MG63 (cell line): ENCODE measurements at regions not wholly inside any gene's neighbourhood (a gene's known extent, or its start where the extent isn't known, plus 50 kb on each side); places are given as distances from the start of the nearest gene placed in this dataset.

ENCODE experiments used
- DNase-seq: peaks from one replicate; pipeline ENCODE4 v3.0.0-alpha.2; 2020
- H3K27me3 ChIP-seq: fragments of 250-450 bp; sonication (Bioruptor Pico); 2 replicates; pipeline ENCODE4 v1.5.1; 2020; ENCODE audit warnings: mild to moderate bottlenecking, moderate library complexity
- H3K36me3 ChIP-seq: fragments of 250-450 bp; sonication (Bioruptor Pico); 2 replicates; pipeline ENCODE4 v1.5.1; 2020; ENCODE audit warnings: mild to moderate bottlenecking, moderate library complexity
- H3K4me3 ChIP-seq: fragments of 250-450 bp; sonication (Bioruptor Pico); 2 replicates; pipeline ENCODE4 v1.5.1; 2020; ENCODE audit warnings: mild to moderate bottlenecking, moderate library complexity
- H3K9me3 ChIP-seq: fragments of 250-450 bp; sonication (Bioruptor Pico); 2 replicates; pipeline ENCODE4 v1.5.1; 2020; ENCODE audit warnings: mild to moderate bottlenecking, moderate library complexity

DNA sequence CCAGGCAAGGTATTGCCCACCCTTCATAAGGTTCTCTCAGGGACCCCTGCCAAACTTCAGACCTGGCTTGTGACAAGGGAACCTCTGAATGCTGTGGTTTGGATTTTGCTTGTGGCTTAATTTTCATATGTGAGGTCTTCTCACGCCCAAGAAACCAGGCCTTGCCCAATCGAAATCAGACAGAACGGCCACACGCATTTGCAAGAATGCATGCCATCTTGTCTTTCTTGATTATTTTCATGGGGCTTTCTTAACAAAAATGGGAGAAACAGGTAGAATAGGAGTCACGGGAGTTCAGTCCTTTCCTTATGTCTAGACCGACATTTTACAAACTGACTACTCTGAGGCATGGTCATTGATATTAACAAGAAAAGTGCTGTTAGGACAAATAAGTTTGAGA, 170.2 kb upstream of the PAPPA start:
- no peaks in the 10 kb centered on the region for H3K27me3 ChIP-seq
- H3K9me3 ChIP-seq: no peaks in the 10 kb centered on the region
- no peaks in the 10 kb centered on the region for H3K36me3 ChIP-seq
- no peak overlapping the region for H3K4me3 ChIP-seq
- no peak for DNase-seq

DNA sequence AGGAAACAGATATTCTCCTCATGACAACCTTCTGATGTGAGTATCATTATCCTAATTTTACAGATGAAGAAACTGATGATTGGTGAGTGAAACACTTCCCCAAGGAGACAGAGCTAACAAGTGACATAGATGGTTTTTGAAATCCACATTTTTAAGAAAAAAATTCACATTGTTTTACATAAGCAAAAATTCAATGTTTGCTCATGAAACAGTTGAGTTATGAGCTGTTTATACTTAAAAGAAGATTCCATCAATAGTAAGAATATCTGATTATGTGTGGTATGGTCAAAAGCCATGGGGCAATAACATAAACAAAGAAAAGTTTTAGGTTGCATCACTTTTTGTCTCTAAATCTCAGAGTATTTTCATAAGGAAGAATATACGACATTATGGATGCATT, 167.9 kb upstream of the PAPPA start:
- Histone ChIP-seq H3K4me3 (no peak overlapping the region), H3K9me3 (no peaks in the 10 kb centered on the region)

DNA sequence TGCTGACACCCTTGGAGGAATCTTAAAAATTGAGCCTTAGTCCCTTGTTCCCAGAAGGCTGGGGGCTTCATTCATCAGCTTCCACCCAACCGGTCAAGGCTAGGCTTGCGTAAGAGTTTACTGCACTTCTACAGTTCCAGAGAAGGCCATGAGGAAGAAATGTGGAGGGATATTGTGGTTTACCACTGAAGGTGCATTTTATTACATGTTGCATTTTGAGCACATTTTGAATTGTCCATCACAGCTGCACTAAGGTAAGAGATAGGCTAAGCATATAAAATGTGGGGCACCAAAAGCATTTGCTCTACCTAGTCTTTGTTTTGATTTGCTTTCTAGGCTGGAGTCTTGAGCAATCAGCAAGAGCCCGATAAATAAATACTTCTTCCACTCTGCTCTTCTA, 167.1 kb upstream of the PAPPA start:
- Histone ChIP-seq H3K9me3 (no peaks in the 10 kb centered on the region), H3K4me3 (no peak overlapping the region), H3K27me3 (no peaks in the 10 kb centered on the region), H3K36me3 (no peaks in the 10 kb centered on the region)
- DNase-seq: no peak

More for the DNA sequence above, 167.9 kb upstream of the PAPPA start:
- H3K36me3 ChIP-seq: no peaks in the 10 kb centered on the region
- DNase-seq: no peak
- no peaks in the 10 kb centered on the region for H3K27me3 ChIP-seq

DNA sequence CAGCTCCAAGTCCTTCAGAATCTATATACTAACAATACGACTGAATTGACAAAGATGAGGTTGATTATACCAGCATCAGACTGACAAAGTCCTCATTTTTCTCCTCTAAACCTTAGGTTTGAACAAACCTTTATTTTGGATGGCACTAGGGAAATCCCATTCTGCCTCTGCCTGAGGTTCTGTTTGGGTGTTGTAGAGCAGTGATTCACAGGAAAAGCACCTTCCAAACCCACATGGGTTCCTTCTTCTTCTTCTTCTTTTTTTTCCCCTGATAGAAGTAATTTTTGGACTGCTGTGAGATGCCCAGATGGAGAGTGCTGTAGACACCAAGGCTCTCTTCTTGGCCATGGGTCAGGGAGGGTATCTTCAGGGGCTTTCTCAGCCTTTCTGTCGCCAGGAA, 164.9 kb upstream of the PAPPA start:
- no peaks in the 10 kb centered on the region for H3K36me3 ChIP-seq
- no peak for DNase-seq
- no peaks in the 10 kb centered on the region for H3K9me3 ChIP-seq

DNA sequence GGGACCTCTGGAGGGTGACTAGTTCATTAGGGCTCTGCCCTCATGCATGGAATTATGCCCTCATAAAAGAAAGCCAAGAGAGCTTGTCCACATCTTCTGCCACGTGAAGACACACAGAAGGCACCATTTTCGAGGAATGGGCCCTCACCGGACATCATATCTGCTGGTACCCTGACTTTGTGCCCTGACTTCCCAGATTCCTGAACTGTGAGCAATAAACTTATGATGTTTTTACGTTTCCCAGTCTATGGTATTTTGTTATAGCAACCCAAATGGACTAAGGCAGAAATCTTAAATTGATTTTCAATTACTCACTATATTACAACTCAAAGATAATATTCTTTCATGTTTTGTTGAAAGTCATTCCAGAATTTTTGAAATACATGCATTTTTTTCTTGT, 163.8 kb upstream of the PAPPA start:
- no peaks in the 10 kb centered on the region for H3K36me3 ChIP-seq
- H3K4me3 ChIP-seq: no peak overlapping the region
- DNase-seq: no peak
- no peaks in the 10 kb centered on the region for H3K9me3 ChIP-seq
- H3K27me3 ChIP-seq: no peaks in the 10 kb centered on the region

More for the DNA sequence above, 164.9 kb upstream of the PAPPA start:
- Histone ChIP-seq H3K4me3 (no peak overlapping the region), H3K27me3 (no peaks in the 10 kb centered on the region)

DNA sequence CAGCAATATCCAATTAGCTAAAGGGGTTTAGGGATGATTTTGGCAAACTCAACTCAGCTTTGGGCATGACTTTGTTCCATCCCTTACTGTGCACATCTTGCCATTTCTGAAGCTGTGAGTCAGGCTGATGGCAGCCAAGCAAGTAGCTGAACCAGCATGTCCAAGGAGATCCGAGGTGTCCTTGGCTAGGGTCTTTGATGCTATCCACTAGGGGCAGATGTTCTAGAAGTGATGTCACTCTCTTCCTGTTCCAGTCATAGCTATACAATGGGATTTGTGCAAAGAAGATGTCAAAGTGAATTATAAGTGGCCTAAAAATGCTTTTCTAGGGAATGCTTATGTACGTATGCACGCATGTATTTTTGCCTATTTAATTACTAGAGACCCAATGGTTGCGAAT, 160.8 kb upstream of the PAPPA start:
- Histone ChIP-seq H3K4me3 (no peak overlapping the region), H3K36me3 (no peaks in the 10 kb centered on the region), H3K27me3 (no peaks in the 10 kb centered on the region), H3K9me3 (no peaks in the 10 kb centered on the region)
- DNase-seq: peak; percentile 86

DNA sequence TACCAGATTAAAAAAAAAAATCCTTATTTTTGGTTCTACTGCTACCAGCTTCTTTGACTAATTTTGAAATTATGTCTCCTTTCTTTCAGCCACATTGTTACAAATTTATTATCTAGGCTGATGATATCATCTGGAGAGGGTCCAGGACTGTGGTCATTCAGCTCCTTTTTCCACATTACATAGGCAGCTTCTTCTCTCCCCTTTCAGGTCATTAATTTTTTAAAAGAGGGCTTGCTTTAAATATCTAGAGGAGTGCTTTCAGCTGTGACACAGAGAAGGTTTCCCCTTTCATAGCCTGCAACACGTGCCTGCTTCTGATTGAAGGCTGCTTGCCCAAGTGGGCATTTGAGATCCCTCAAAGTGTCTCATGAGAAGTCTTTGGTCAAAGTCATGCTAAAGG, 155.7 kb upstream of the PAPPA start:
- H3K4me3 ChIP-seq: no peak overlapping the region
- no peaks in the 10 kb centered on the region for H3K36me3 ChIP-seq
- no peaks in the 10 kb centered on the region for H3K27me3 ChIP-seq
- DNase-seq: peak; percentile 44
- H3K9me3 ChIP-seq: no peaks in the 10 kb centered on the region

DNA sequence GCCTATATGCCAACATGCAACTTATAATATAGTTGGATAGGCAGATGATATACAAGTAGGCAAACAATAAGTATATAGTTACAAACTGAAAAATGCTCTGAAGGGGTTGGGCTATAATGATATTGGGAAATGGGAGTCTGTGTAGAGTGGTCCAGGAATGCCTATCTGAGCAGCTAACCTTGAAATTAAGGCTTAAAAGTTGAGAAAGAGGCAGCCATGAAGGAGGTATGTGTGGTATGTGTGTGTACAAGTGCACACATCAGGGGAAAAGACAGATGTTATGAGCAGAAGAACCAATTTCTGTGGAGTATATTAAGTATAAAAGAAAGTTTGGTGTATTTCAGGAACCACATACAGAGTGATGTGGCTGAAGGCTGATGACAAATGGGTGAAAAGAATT, 154.9 kb upstream of the PAPPA start:
- Histone ChIP-seq H3K4me3 (no peak overlapping the region), H3K27me3 (no peaks in the 10 kb centered on the region), H3K9me3 (no peaks in the 10 kb centered on the region), H3K36me3 (no peaks in the 10 kb centered on the region)
- no peak for DNase-seq

DNA sequence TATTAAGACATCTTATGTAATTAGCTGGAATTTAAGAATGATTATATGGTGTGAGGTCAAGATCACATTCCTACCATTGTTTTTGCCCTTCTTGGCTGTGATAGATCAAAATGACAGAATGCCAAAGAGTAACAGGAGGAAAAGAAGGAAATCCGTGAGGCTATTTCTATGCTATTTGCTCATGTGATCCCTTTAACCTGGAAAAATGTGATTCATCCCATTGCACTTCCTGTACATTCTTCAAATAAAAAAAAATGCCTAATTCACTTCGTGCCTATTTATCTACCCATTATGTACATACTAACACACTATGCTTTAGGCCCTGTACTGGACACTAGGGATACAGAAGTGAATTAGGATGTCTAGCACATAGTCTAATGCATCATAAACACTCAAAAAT, 154.1 kb upstream of the PAPPA start:
- no peaks in the 10 kb centered on the region for H3K27me3 ChIP-seq
- DNase-seq: no peak
- no peak overlapping the region for H3K4me3 ChIP-seq
- no peaks in the 10 kb centered on the region for H3K9me3 ChIP-seq
- no peaks in the 10 kb centered on the region for H3K36me3 ChIP-seq

DNA sequence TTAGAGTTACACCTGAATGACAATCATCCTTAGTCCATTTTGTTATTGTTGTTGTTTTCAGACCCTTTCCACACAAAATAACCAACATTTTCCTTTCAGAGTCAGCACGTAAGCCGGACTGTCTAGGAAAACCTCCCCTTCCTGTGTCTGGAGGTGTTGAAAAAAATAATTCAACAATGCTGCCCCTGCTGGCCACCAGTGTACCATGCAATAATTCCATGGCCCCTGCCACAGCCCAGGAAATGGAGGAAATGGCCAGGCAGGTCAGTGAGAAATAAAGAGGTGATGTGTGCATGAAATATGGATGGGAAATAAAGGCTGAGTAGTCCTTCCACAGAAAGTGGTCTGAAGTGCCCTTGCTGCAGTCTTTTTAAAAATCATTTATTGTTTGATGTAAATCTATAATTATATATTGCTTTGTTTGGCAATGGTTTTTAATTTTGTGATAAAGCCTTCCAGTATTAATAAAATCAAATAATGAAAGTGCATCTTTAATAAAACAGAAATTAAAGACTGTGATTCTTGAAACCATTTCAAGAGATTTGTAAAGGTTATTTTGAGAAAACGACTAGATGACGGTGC, 152.8 kb upstream of the PAPPA start:
- Histone ChIP-seq H3K36me3 (no peaks in the 10 kb centered on the region), H3K9me3 (no peaks in the 10 kb centered on the region), H3K27me3 (no peaks in the 10 kb centered on the region), H3K4me3 (no peak overlapping the region)
- no peak for DNase-seq

DNA sequence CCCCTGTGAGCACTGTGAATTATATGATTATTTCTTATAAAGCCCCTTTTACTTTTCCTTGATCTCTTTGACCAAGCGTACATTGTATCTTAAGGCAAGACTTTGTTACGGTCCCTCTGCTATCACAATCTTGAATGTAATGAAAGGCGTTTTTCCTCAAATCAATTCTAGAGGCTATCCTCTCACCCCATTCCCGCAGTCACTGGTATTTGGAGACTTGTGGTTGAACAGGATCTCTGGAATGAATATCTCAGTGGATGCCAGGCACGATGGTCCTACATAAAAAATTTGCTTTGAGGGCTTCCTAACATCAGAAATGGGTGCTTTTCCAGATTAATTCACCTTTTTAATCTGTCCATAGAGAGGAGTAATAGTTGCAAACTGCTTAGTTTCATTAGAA, 151.4 kb upstream of the PAPPA start:
- DNase-seq: no peak
- no peak overlapping the region for H3K4me3 ChIP-seq
- H3K9me3 ChIP-seq: no peaks in the 10 kb centered on the region
- no peaks in the 10 kb centered on the region for H3K27me3 ChIP-seq
- H3K36me3 ChIP-seq: no peaks in the 10 kb centered on the region

DNA sequence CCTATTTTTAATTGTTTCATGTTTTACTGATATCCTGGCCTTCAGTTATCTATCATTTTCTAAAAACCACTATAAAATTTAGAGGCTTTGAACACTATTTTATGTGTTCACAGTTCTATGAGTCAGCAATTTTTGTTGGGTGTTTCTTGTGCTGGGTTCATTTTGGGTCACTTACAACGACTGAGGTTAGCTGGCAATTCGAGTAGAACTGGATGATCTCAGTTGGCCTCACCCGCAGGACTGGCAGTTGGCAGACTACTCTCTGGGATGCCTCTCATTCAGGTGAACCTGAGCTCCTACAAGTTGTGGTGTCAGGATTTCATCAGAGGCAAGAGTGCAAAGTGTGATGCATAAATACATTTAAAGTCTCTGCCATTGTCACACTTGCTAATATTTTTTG, 151.0 kb upstream of the PAPPA start:
- Histone ChIP-seq H3K4me3 (no peak overlapping the region), H3K36me3 (no peaks in the 10 kb centered on the region), H3K27me3 (no peaks in the 10 kb centered on the region), H3K9me3 (no peaks in the 10 kb centered on the region)
- DNase-seq: peak; percentile 60

DNA sequence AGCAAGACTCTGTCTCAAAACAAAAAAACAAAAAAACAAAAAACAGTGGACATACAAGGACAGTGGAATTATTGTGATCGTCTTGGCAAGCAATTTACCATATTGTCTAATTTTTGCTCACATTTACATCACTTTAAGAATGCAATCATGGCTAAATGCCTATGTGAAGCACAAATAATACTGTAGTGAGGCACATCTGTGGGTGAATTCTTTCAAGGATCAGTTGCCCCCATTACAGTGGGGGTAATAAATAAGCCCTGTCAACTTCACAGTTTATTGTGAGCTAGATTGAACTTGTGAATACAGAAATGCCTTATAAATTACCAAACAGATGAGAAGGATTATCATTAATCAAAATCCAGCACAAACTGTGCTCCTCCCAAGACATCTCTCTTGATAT, 150.2 kb upstream of the PAPPA start:
- DNase-seq: no peak
- H3K9me3 ChIP-seq: no peaks in the 10 kb centered on the region
- H3K36me3 ChIP-seq: no peaks in the 10 kb centered on the region
- no peaks in the 10 kb centered on the region for H3K27me3 ChIP-seq
- H3K4me3 ChIP-seq: no peak overlapping the region

DNA sequence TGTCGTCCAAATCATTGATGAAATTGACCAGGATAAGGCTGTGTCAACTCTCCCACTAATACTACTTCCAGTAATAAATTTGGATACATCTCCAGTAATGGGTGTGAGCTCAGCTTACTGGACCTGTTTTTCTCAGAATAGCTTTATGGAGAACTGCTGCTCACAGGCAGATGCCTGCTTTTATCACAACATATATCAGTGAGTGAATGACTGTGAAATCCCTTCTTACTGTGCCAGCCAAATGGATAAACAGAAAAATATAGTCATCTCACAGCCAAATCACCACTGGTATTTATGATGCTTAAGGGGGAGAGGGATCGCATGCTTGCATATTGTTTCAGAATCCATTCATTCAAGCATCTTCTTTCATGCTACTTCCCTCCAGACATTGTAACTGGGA, 148.4 kb upstream of the PAPPA start:
- Histone ChIP-seq H3K4me3 (no peak overlapping the region), H3K27me3 (no peaks in the 10 kb centered on the region), H3K9me3 (no peaks in the 10 kb centered on the region), H3K36me3 (no peaks in the 10 kb centered on the region)
- no peak for DNase-seq

DNA sequence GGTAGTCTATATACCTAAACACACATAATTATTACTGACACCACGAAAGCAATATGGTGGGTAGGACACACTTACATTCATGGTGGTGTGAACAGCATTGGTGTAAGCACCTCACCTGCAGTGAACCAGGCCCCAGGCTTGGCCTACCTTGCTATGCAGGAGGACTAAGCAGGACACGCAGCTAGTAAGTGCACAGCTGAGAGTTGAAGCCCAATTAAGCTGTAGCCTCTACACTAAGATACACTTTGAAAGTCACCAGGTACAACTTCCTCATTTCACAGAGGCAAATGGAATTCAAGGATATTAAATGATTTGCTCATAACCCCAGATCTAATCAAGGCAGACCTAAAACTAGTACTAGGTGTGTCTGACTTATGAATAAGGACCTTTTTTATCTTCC, 145.8 kb upstream of the PAPPA start:
- no peak for DNase-seq
- no peak overlapping the region for H3K4me3 ChIP-seq
- no peaks in the 10 kb centered on the region for H3K27me3 ChIP-seq
- no peaks in the 10 kb centered on the region for H3K36me3 ChIP-seq
- H3K9me3 ChIP-seq: no peaks in the 10 kb centered on the region

DNA sequence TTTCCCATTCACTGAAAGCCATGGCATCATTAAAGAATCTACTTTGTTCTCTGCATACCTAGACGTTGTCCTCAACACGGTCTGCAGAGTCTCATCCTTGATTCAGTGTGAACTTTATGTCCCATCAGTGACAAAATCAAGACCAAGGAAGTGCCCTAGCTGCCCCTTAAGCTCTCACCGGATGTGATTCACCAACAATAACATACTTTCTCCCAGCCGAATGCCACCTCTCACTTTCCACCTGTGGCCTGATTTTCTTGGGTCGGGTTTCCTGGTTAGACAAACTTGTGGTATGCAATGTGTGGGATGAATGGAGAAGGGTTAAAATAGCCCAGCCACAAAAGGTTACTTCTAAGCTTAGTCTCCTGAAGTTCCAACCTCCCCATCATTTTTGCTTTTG, 145.3 kb upstream of the PAPPA start:
- DNase-seq: no peak
- no peaks in the 10 kb centered on the region for H3K27me3 ChIP-seq
- H3K9me3 ChIP-seq: no peaks in the 10 kb centered on the region
- no peak overlapping the region for H3K4me3 ChIP-seq
- H3K36me3 ChIP-seq: no peaks in the 10 kb centered on the region

DNA sequence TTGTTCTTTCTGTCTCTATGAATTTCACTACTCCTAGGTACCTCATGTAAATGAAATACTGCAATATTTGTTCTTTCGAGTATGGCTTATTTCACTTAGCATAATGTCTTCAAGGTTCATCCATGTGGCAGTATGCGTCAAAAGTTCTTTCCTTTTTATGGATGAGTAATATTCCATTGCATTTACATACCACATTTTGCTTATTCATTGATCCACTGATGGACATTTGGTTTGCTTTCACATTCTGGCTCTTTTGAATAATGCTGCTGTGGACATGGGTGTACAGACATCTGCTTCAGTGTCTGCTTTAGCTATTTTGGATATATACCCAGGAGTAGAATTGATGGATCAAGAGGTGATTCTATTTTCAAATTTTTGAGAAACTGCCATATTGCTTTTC, 144.2 kb upstream of the PAPPA start:
- no peak for DNase-seq
- H3K36me3 ChIP-seq: no peaks in the 10 kb centered on the region
- no peak overlapping the region for H3K4me3 ChIP-seq
- no peaks in the 10 kb centered on the region for H3K27me3 ChIP-seq
- no peaks in the 10 kb centered on the region for H3K9me3 ChIP-seq

DNA sequence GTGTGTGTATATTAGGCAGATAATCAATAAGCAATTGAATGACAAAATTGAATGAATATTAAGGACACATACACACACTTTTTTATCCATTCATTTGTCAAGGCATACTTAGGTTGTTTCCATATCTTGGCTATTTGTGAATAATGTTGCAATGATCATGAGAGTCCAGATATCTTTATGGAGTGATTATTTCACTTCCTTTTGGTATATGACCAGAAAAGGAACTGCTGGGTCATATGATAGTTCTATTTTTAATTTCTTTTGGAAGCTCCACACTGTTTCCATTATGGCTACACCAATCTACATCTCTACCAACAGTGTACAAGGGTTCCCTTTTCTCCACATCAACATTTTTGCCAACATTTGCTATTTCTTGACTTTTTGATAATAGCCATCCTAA, 137.7 kb upstream of the PAPPA start:
- no peaks in the 10 kb centered on the region for H3K9me3 ChIP-seq
- H3K27me3 ChIP-seq: no peaks in the 10 kb centered on the region
- no peak overlapping the region for H3K4me3 ChIP-seq
- no peaks in the 10 kb centered on the region for H3K36me3 ChIP-seq
- DNase-seq: no peak

DNA sequence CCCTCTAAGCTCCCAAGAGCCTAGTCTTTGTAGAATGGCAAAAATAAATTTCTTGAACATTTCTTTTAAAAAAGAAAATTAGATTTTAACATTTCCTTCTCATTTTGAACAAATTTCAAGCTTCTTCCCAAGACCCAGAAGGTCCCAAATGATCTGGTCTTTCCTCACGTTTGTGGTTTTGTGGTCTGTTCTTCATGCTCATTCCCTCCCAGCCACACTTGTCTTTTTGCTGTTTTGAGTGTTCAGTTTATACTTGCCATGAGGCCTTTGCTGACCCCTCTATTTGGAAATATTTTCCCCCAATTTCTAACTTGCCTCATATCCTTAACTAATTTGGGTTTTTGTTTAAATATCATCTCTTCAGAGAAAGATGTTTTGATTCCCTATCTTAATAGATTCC, 133.4 kb upstream of the PAPPA start:
- DNase-seq: no peak
- no peak overlapping the region for H3K4me3 ChIP-seq
- H3K36me3 ChIP-seq: no peaks in the 10 kb centered on the region
- no peaks in the 10 kb centered on the region for H3K27me3 ChIP-seq
- H3K9me3 ChIP-seq: no peaks in the 10 kb centered on the region
